Right lobe of liver (tissue), 6 donors: ENCODE measurements at regions not wholly inside any gene's neighbourhood (a gene's known extent, or its start where the extent isn't known, plus 50 kb on each side); places are given as distances from the start of the nearest gene placed in this dataset.

ENCODE experiments used
- ATAC-seq, 4 donors: fragments of 200-7000 bp; cut with Tn5 transposase; one replicate each; pipeline ENCODE4 v1.9.1; 2020; ENCODE audit warnings: mild to moderate bottlenecking in 4 of 4, moderate library complexity in 4 of 4
- DNase-seq, 3 donors: peaks; one replicate each; pipeline ENCODE4 v3.0.0-alpha.2; 2020
- H3K27ac ChIP-seq, 3 donors: fragments of 200-600 bp; one replicate each; pipeline ENCODE4 v1.8.0; 2022
- H3K27me3 ChIP-seq, 2 donors: fragments of 200-600 bp; one replicate each; pipeline ENCODE4 v1.8.0; 2022
- H3K36me3 ChIP-seq, 4 donors: fragments of 200-600 bp; sonication (generic) in 1 of 4; one replicate each; pipeline versions ENCODE4 v1.5.1 to v1.8.0; 2017 to 2022; ENCODE audit warnings: control low read depth in 1 of 4
- H3K4me1 ChIP-seq, 4 donors: fragments of 200-600 bp; sonication (generic) in 1 of 4; one replicate each; pipeline versions ENCODE4 v1.5.1 to v1.8.0; 2017 to 2022; ENCODE audit warnings: control low read depth in 1 of 4
- H3K4me3 ChIP-seq, 3 donors: fragments of 200-600 bp; one replicate each; pipeline ENCODE4 v1.8.0; 2022
- H3K9me3 ChIP-seq, 4 donors: fragments of 200-600 bp; sonication (generic) in 1 of 4; one replicate each; pipeline versions ENCODE4 v1.5.1 to v1.8.0; 2017 to 2022; ENCODE audit warnings: control low read depth in 1 of 4
- POLR2A ChIP-seq: fragments of 450-650 bp; IDR thresholded peaks from one replicate; pipeline ENCODE4 v1.6.1; 2017; ENCODE audit warnings: antibody characterized with exemption, mild to moderate bottlenecking
- WGBS: methylation state at CpG from one replicate; pipeline ENCODE4 v1.1.6; 2018; ENCODE audit warnings: low coverage, low lambda C conversion rate; ENCODE audit not compliant: insufficient coverage; ENCODE audit errors: missing lambda C conversion rate; 5-methylcytosine and 5-hydroxymethylcytosine counted together
- intact Hi-C, 2 donors: fragments of 100-400 bp; cut with DNase I; formaldehyde crosslinking; loops; one replicate each; pipeline versions ENCODE4 v1.11.2 to v1.14.1; 2022
- TF ChIP-seq, protein P1 (sequence below), 4 donors: fragments of 200-600 bp in 3 of 4; fragments of 450-650 bp in 1 of 4; IDR thresholded peaks; one replicate each; pipeline versions ENCODE4 v1.5.1 to v1.8.0; 2016 to 2022; ENCODE audit warnings: antibody characterized with exemption in 4 of 4, mild to moderate bottlenecking in 2 of 4
- donor health status: DM: no; HTN: yes; CAD: no.
- donor health status: DM: no; HTN: no; CAD: no.
- donor health status: DM: no; HTN: no; CAD: no.
- donor health status: DM: no; HTN: yes; CAD: no.
- donor health status: DM: no; HTN: yes; CAD: no.

DNA sequence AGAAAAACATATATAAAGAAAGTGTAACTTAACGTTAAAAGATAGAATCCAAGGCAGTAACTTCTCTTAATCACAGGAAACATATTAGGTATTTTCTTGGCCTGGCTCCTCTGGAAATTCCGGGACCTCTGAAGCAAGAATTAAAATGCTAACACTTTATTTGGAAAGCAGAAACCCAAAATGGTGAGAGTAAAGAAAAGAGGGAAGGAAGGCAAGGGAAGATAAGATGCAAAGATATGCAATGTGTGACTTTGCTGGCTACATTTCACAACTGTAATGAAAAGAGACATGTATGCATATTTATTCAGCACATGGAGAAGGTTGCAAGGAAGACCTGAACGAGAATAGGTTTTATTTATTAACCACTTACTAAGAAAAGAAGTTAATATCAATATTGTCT lies 372.5 kb downstream of the TBL1XR1 start:
- no peak for DNase-seq
- Histone ChIP-seq H3K36me3 (no peaks in the 10 kb centered on the region), H3K27ac (no peak overlapping the region), H3K4me1 (no peaks in the 10 kb centered on the region), H3K27me3 (no peaks in the 10 kb centered on the region), H3K4me3 (no peak overlapping the region), H3K9me3 (no peaks in the 10 kb centered on the region)
- TF ChIP-seq, protein P1, sequence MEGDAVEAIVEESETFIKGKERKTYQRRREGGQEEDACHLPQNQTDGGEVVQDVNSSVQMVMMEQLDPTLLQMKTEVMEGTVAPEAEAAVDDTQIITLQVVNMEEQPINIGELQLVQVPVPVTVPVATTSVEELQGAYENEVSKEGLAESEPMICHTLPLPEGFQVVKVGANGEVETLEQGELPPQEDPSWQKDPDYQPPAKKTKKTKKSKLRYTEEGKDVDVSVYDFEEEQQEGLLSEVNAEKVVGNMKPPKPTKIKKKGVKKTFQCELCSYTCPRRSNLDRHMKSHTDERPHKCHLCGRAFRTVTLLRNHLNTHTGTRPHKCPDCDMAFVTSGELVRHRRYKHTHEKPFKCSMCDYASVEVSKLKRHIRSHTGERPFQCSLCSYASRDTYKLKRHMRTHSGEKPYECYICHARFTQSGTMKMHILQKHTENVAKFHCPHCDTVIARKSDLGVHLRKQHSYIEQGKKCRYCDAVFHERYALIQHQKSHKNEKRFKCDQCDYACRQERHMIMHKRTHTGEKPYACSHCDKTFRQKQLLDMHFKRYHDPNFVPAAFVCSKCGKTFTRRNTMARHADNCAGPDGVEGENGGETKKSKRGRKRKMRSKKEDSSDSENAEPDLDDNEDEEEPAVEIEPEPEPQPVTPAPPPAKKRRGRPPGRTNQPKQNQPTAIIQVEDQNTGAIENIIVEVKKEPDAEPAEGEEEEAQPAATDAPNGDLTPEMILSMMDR (IDR thresholded peaks at IDR 0.05), result no peak
- TF ChIP-seq POLR2A, result no peak
- 24% methylated on average over 3 of the region's 3 CpGs for whole genome bisulfite sequencing
- intact Hi-C loops, result no loop called here
- ATAC-seq, result no peak

DNA sequence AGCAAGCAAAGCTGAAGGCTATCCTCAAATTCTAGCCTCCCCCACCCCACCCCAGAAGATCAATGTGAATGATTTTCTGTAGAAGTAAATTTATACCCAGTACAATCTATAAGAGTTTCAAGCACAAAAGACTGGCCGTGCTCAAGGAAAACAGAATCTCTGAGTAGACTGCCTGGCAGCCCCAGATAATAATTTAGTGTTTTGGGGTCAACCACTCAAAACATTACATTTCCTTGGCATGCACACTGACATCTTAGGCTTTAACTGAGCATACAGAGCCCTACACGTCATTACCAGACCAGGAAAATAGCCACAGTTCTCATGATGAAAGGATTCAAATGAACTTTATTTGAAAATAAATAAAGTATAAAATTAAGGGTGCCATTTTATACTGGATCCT lies 376.5 kb downstream of the TBL1XR1 start:
- no peaks in the 10 kb centered on the region for H3K9me3 ChIP-seq
- TF ChIP-seq, protein P1 (IDR thresholded peaks at IDR 0.05), result no peak
- no peak for TF ChIP-seq POLR2A
- DNase-seq (no peak), ATAC-seq (no peak)
- WGBS, result 50% methylated on average over 2 of the region's 2 CpGs
- H3K27ac ChIP-seq, result no peak overlapping the region
- intact Hi-C loops, result no loop called here
- no peaks in the 10 kb centered on the region for H3K27me3 ChIP-seq
- no peak overlapping the region for H3K4me3 ChIP-seq
- H3K36me3 ChIP-seq, result no peaks in the 10 kb centered on the region
- H3K4me1 ChIP-seq, result no peaks in the 10 kb centered on the region

DNA sequence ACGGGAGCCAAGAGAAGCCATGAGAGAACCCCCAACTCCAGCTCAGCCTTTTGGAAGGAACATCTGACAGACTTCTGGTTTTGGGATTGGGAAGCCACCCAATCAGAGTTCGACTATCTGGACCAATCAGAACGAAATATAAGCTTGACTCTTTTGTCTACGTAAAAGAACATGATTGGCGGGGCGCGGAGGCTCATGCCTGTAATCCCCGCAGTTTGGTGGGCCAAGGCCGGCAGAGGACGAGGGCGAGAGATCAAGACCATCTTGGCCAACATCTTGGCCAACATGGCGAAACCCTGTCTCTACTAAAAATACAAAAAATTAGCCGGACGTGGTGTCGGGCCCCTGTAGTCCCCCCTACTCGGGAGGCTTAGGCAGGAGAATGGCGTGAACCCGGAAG lies 380.3 kb downstream of the TBL1XR1 start:
- Histone ChIP-seq H3K9me3 (no peaks in the 10 kb centered on the region), H3K27me3 (no peaks in the 10 kb centered on the region), H3K4me3 (no peak overlapping the region), H3K27ac (no peak overlapping the region), H3K36me3 (no peaks in the 10 kb centered on the region), H3K4me1 (no peaks in the 10 kb centered on the region)
- DNase-seq, result no peak
- WGBS, result 79% methylated on average over 16 of the region's 18 CpGs
- intact Hi-C loops, result no loop called here
- no peak for ATAC-seq
- TF ChIP-seq, protein P1 (IDR thresholded peaks at IDR 0.05), result no peak
- no peak for TF ChIP-seq POLR2A

DNA sequence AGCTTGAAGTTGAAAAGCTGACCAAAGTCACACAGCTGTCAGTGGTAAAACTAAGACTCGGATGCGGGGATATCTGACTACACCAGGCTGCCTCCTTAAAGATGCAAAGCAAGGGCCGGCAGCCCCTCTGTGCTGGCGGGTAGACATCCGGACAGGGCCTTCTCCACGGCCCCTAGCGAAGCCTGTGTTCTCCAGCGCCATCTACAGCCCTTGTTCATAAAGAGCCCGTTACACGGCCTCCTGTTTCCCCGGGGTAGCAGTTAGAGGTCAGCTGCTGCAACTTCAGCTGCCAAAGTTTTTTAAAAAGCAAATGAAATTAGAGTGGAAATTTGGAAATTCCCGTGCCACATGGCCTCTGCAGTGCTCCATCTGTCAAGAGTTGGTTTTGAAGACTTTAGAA lies 383.0 kb downstream of the TBL1XR1 start:
- peak; percentile 78 to 100 (median 92) for ATAC-seq
- TF ChIP-seq, protein P1 (IDR thresholded peaks at IDR 0.05), result peak; percentile 25 to 73 (median 61)
- TF ChIP-seq POLR2A, result no peak
- Histone ChIP-seq H3K4me1 (no peaks in the 10 kb centered on the region), H3K9me3 (no peaks in the 10 kb centered on the region), H3K36me3 (no peaks in the 10 kb centered on the region), H3K27ac (no peak overlapping the region), H3K27me3 (no peaks in the 10 kb centered on the region), H3K4me3 (no peak overlapping the region)
- peak; percentile 51 to 62 (median 54) for DNase-seq
- intact Hi-C loops, result no loop called here
- 22% methylated on average over 12 of the region's 12 CpGs for WGBS

DNA sequence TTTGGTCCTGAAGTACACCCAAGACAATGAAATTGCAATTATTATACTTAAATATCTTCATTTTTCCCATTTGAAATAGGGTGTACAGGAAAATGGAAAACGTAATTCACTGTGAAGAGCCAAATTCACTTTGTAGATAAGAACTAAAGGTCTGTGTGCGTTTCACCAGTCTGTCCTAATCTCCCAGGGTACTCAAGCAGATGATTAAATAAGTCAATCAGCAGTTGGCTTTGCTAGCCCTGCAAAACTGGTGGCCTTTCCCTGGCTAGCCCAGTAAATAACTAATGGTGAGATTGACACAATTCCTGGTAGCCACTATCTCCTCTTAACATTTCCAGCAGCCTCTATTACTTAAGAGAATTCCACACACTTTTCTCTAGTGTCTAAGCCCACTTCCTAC lies 389.3 kb downstream of the TBL1XR1 start:
- DNase-seq (no peak), ATAC-seq (peak in 1 of 4 donors; percentile 90)
- WGBS, result 37% methylated on average over 2 of the region's 2 CpGs
- Histone ChIP-seq H3K36me3 (no peaks in the 10 kb centered on the region), H3K4me1 (no peaks in the 10 kb centered on the region), H3K9me3 (no peaks in the 10 kb centered on the region), H3K4me3 (no peak overlapping the region), H3K27ac (no peak overlapping the region), H3K27me3 (no peaks in the 10 kb centered on the region)
- TF ChIP-seq, protein P1 (IDR thresholded peaks at IDR 0.05), result no peak
- no peak for TF ChIP-seq POLR2A
- intact Hi-C loops, result no loop called here
